Stimulated activated CD8-positive, alpha-beta memory T cell treated with anti-CD3 and anti-CD28 coated beads, Interleukin-4, amount 100 ng/mL, for 1 hour (primary cell): ENCODE measurements at regions not wholly inside any gene's neighbourhood (a gene's known extent, or its start where the extent isn't known, plus 50 kb on each side); places are given as distances from the start of the nearest gene placed in this dataset.
"Not testable (repeated sequence)": the region's sequence is repeated elsewhere in the genome, so short reads cannot be mapped to it uniquely, and the experiment has no call there.

Source experiments
- DNase-seq, 2 donors: peaks; one replicate each; pipeline ENCODE4 v3.0.0-alpha.2; 2020; ENCODE audit warnings: low read depth in 2 of 2, low spot score in 1 of 2

GRCh38 chr6:115575285-115575684, 485.4 kb downstream of the FRK start:
- DNase-seq, result no peak

GRCh38 chr6:115573861-115574260, 486.8 kb downstream of the FRK start:
- no peak for DNase-seq

GRCh38 chr6:115570331-115570730, 490.4 kb downstream of the FRK start:
- DNase-seq, result no peak

- no peak for DNase-seq
Measured at GRCh38 chr6:115554060-115554459, 506.6 kb downstream of the FRK start.

DNA sequence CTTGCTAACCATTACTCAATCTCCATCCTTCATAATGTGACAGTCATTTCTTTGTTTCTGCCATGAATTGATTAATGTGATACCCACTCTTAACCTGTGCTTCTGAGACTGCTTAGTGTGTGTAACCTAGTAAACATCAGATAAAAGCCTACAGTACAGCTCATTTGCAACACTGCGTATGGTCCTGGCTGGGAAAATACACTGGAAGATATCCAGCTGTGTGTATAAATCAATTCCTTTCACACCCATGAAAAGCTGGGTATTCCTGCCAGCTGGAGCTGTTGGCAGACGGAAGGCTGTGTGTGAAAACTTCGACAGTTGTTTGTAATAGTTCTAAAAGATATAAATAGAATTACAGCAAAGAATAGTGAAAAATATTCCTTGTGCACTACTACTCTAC, 509.2 kb downstream of the FRK start:
- no peak for DNase-seq

GRCh38 chr6:115545672-115545986, 515.1 kb downstream of the FRK start:
- no peak for DNase-seq

- DNase-seq, result no peak
Measured at GRCh38 chr6:115544765-115545671, 515.7 kb downstream of the FRK start.

DNA sequence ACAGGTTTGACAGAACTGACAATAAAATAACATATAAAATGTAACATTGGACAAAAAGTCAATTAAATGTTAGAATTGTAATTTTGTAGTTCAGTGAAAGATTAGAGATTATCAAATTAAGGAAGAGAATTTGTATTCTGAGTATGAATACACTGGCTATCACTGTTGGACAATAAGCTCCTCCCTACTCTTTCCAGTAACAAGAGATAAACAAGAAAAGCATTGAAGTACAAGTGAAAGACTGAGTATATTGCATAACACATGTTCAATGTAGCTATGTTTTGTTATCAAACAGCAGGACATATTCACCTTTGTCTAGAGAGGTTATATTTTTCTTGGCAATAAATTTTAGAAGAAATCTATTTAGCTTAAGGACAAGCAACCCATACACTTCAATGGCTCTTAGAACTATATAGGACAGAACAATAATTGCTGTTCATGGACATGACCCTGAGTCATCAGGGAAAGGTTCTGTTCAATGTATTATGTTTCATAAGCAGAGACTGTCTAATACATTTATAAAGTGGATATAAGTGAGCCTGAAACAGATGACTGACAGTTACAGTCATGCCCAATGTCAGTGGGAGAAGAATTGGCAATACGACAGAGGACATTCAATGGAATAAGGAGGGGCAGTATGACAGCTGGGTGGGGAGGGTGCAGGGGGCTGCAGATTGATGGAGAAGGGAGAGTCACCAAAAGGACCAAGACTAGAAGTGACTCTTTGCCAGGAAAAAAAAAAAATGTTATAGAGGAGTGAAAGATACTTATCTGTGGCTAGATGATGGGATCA, 520.4 kb downstream of the FRK start:
- no peak for DNase-seq

DNA sequence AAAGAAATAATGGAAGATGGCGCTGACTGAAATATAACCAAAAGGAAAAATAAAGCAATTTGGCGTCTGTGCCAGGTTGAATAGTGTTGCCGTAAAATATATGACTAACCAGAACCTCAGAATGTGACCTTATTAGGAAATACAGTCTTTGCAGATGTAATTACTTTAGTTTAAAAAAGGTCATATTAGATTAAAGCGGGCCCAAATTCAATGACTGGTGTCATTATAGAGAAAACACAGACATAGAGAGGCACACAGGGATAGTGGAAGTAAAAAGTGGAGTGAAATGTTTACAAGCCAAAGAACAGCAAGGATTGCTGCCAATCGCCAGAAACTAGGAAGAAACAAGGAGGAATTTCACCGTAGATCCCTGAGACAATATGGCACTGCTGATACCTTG, 521.2 kb downstream of the FRK start:
- DNase-seq, result no peak

- no peak for DNase-seq
Measured at GRCh38 chr6:115524821-115525220, 535.9 kb downstream of the FRK start.

DNA sequence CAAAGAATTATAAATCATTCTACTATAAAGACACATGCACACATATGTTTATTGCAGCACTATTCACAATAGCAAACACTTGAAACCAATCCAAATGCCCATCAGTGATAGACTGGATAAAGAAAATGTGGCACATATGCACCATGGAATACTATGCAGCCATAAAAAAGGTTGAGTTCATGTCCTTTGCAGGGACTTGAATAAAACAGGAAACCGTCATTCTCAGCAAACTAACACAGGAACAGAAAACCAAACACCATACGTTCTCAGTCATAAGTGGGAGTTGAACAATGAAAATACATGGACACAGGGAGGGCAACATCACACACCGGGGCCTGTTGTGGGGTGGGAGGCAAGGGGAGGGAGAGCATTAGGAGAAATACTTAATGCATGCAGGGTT, 538.9 kb downstream of the FRK start:
- DNase-seq, result not testable (repeated sequence)

GRCh38 chr6:115514656-115515055, 546.0 kb downstream of the FRK start:
- DNase-seq, result no peak

- no peak for DNase-seq
Measured at GRCh38 chr6:115512923-115513322, 547.8 kb downstream of the FRK start.

DNA sequence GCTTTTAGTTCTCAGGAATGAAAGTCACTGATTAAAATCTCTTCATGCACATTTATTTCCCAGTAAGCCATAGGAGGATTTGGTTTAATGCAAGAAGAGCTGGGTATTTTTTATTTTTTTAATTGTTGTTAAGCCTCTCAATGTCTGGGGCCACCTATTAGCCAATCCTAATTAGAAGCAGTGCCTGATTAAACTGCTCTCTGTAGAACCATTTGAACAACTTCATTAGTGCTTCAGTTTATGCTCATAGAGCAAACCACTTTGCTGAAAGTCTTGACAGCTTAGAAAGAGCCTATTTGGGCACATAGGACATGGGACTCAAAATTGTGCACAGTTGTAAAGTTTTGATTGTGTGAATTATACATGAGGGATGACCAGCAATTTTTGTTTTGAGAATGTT, 548.9 kb downstream of the FRK start:
- DNase-seq, result no peak

DNA sequence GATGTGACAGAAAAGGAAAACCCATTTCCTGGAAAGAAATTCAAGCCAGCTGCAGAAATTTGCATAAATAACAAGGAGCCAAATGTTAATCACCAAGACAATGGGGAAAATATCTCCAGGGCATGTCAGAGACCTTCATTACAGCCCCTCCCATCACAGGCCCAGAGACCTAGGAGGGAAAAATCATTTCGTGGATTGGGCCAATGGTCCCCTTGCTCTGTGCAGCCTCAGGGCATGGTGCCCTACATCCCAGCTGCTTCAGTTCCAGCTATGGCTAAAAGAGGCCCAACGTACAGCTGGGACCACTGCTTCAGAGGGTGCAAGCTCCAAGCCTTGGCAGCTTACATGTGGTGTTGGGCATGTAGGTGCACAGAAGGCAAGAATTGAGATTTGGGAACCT, 558.3 kb downstream of the FRK start:
- not testable (repeated sequence) for DNase-seq

GRCh38 chr6:115495184-115495583, 565.5 kb downstream of the FRK start:
- DNase-seq, result no peak

GRCh38 chr6:115487331-115487730, 573.4 kb downstream of the FRK start:
- DNase-seq, result no peak

- DNase-seq, result no peak
Measured at GRCh38 chr6:115485400-115485799, 575.3 kb downstream of the FRK start.

- DNase-seq, result not testable (repeated sequence)
Measured at GRCh38 chr6:115480543-115480942, 580.1 kb downstream of the FRK start.

GRCh38 chr6:115474443-115475041, 586.1 kb downstream of the FRK start:
- DNase-seq, result no peak

- DNase-seq, result no peak
Measured at GRCh38 chr6:115468272-115469005, 592.3 kb downstream of the FRK start.
